A549 (cell line): ENCODE measurements at regions not wholly inside any gene's neighbourhood (a gene's known extent, or its start where the extent isn't known, plus 50 kb on each side); places are given as distances from the start of the nearest gene placed in this dataset.

Experiments used
- CHD4 ChIP-seq: fragments of 200-600 bp; sonication (generic); IDR thresholded peaks from 2 replicates; pipeline ENCODE4 v1.6.1; 2016; ENCODE audit warnings: antibody characterized with exemption, mild to moderate bottlenecking, borderline replicate concordance
- CTCF ChIP-seq: fragments of >200 bp; sonication (Bioruptor Twin); formaldehyde crosslinking; IDR thresholded peaks from 3 replicates; pipeline ENCODE4 v1.5.1; 2016
- NFE2L2 ChIP-seq: fragments of 150-350 bp; conservative IDR thresholded peaks from 2 replicates; pipeline ENCODE4 v1.6.1; 2014; ENCODE audit warnings: low read length
- POLR2A ChIP-seq: IDR thresholded peaks from 2 replicates; pipeline ENCODE4 v1.6.1; 2012; ENCODE audit warnings: mild to moderate bottlenecking, low read length
- RCOR1 ChIP-seq: fragments of 150-350 bp; IDR thresholded peaks from 2 replicates; pipeline ENCODE4 v1.6.1; 2014; ENCODE audit warnings: antibody characterized with exemption, low read length, low read depth
- RFX5 ChIP-seq: fragments of 450-650 bp; IDR thresholded peaks from 2 replicates; pipeline ENCODE4 v1.7.1; 2014; ENCODE audit warnings: antibody characterized with exemption, mild to moderate bottlenecking, moderate library complexity
- TF ChIP-seq, protein P1 (sequence below): IDR thresholded peaks from 2 replicates; pipeline ENCODE4 v1.6.1; 2012

- TF ChIP-seq CTCF (no peak), POLR2A (no peak), CHD4 (no peak), RCOR1 (no peak), NFE2L2 (no peak), RFX5 (no peak)
- TF ChIP-seq, protein P1, sequence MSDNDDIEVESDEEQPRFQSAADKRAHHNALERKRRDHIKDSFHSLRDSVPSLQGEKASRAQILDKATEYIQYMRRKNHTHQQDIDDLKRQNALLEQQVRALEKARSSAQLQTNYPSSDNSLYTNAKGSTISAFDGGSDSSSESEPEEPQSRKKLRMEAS: no peak
Observed at GRCh38 chr13:107912745-107913144, 302.6 kb downstream of the LIG4 start.
